H9 (cell line): ENCODE measurements at regions not wholly inside any gene's neighbourhood (a gene's known extent, or its start where the extent isn't known, plus 50 kb on each side); places are given as distances from the start of the nearest gene placed in this dataset.

Source experiments
- DNase-seq: peaks from one replicate; pipeline ENCODE4 v3.0.0-alpha.2; 2017
- H2AFZ ChIP-seq: one replicate; pipeline ENCODE4 v1.6.1; 2013; ENCODE audit warnings: mild to moderate bottlenecking, low read length, control low read depth, moderate library complexity
- H2AK5ac ChIP-seq: 2 replicates; pipeline ENCODE4 v1.6.1; 2013; ENCODE audit warnings: low read length, control low read depth, mixed read lengths; ENCODE audit not compliant: insufficient read length
- H2BK120ac ChIP-seq: one replicate; pipeline ENCODE4 v1.6.1; 2013; ENCODE audit warnings: low read depth, mild to moderate bottlenecking, low read length, control low read depth, inconsistent platforms; ENCODE audit not compliant: poor library complexity, severe bottlenecking
- H2BK12ac ChIP-seq: 2 replicates; pipeline ENCODE4 v1.6.1; 2013; ENCODE audit warnings: low read length, control low read depth, mixed read lengths, low read depth; ENCODE audit not compliant: insufficient read length
- H2BK15ac ChIP-seq: 2 replicates; pipeline ENCODE4 v1.6.1; 2013; ENCODE audit warnings: low read depth, low read length, control low read depth
- H2BK20ac ChIP-seq: one replicate; pipeline ENCODE4 v1.6.1; 2013; ENCODE audit warnings: low read depth, mild to moderate bottlenecking, low read length, control low read depth, inconsistent platforms; ENCODE audit not compliant: poor library complexity, severe bottlenecking
- H2BK5ac ChIP-seq: 2 replicates; pipeline ENCODE4 v1.6.1; 2013; ENCODE audit warnings: low read length, control low read depth, mixed read lengths; ENCODE audit not compliant: insufficient read length
- H3K14ac ChIP-seq: 2 replicates; pipeline ENCODE4 v1.6.1; 2013; ENCODE audit warnings: low read length, control low read depth; ENCODE audit not compliant: insufficient read depth
- H3K18ac ChIP-seq: 2 replicates; pipeline ENCODE4 v1.6.1; 2013; ENCODE audit warnings: low read depth, mild to moderate bottlenecking, mixed read lengths, low read length, control low read depth; ENCODE audit not compliant: insufficient read length
- H3K23ac ChIP-seq: 2 replicates; pipeline ENCODE4 v1.6.1; 2013; ENCODE audit warnings: low read length, control low read depth, mixed read lengths, low read depth; ENCODE audit not compliant: insufficient read length
- H3K23me2 ChIP-seq: 2 replicates; pipeline ENCODE4 v1.6.1; 2013; ENCODE audit warnings: low read depth, mild to moderate bottlenecking, mixed read lengths, low read length, control low read depth; ENCODE audit not compliant: insufficient read length, poor library complexity, severe bottlenecking
- H3K27ac ChIP-seq: 2 replicates; pipeline ENCODE4 v1.5.1; 2013; ENCODE audit warnings: low read length, control low read depth, mixed read lengths, low read depth; ENCODE audit not compliant: insufficient read length
- H3K27me3 ChIP-seq: 2 replicates; pipeline ENCODE4 v1.6.1; 2013; ENCODE audit warnings: low read length, control low read depth, inconsistent platforms; ENCODE audit not compliant: insufficient read depth
- H3K4ac ChIP-seq: 2 replicates; pipeline ENCODE4 v1.6.1; 2013; ENCODE audit warnings: low read depth, mild to moderate bottlenecking, control low read depth, inconsistent platforms, low read length, moderate library complexity
- H3K4me1 ChIP-seq: 2 replicates; pipeline ENCODE4 v1.6.1; 2013; ENCODE audit warnings: low read length, control low read depth, inconsistent platforms; ENCODE audit not compliant: insufficient read depth
- H3K4me2 ChIP-seq: 2 replicates; pipeline ENCODE4 v1.6.1; 2013; ENCODE audit warnings: low read length, control low read depth, mixed read lengths; ENCODE audit not compliant: insufficient read length, insufficient read depth
- H3K56ac ChIP-seq: 2 replicates; pipeline ENCODE4 v1.6.1; 2013; ENCODE audit warnings: low read depth, mild to moderate bottlenecking, mixed read lengths, low read length, control low read depth; ENCODE audit not compliant: insufficient read length
- H3K79me1 ChIP-seq: 2 replicates; pipeline ENCODE4 v1.6.1; 2013; ENCODE audit warnings: low read depth, mild to moderate bottlenecking, moderate library complexity, low read length, control low read depth, inconsistent platforms; ENCODE audit not compliant: insufficient read depth, poor library complexity, severe bottlenecking
- H3K79me2 ChIP-seq: 2 replicates; pipeline ENCODE4 v1.6.1; 2013; ENCODE audit warnings: low read length, control low read depth, inconsistent platforms; ENCODE audit not compliant: insufficient read depth
- H3K9ac ChIP-seq: 2 replicates; pipeline ENCODE4 v1.6.1; 2013; ENCODE audit warnings: low read length, control low read depth, mixed read lengths; ENCODE audit not compliant: insufficient read length; ENCODE audit errors: extremely low read depth
- H3K9me3 ChIP-seq: one replicate; pipeline ENCODE4 v1.6.1; 2013; ENCODE audit warnings: low read depth, low read length, inconsistent platforms; ENCODE audit not compliant: control insufficient read depth
- H3T11ph ChIP-seq: one replicate; pipeline ENCODE4 v1.6.1; 2013; ENCODE audit warnings: mild to moderate bottlenecking, low read length, control low read depth, inconsistent platforms
- H4K20me1 ChIP-seq: one replicate; pipeline ENCODE4 v1.6.1; 2013; ENCODE audit not compliant: control insufficient read depth, insufficient read length, insufficient read depth
- H4K5ac ChIP-seq: 2 replicates; pipeline ENCODE4 v1.6.1; 2013; ENCODE audit warnings: low read depth, mild to moderate bottlenecking, mixed read lengths, low read length, control low read depth; ENCODE audit not compliant: insufficient read length
- H4K8ac ChIP-seq: replicated peaks from 2 replicates; pipeline ENCODE4 v1.6.1; 2013; ENCODE audit warnings: low read length, control low read depth, mixed read lengths, low read depth; ENCODE audit not compliant: insufficient read length
- H4K91ac ChIP-seq: 2 replicates; pipeline ENCODE4 v1.6.1; 2013; ENCODE audit warnings: low read depth, mild to moderate bottlenecking, moderate library complexity, mixed read lengths, low read length, control low read depth; ENCODE audit not compliant: insufficient read length
- H3K27ac Mint-ChIP-seq, 3 experiments: 2 replicates in 2 of 3; 3 replicates in 1 of 3; pipeline ENCODE4 v1.8.0; 2020 to 2021; ENCODE audit warnings: mixed read lengths in 3 of 3, mild to moderate bottlenecking in 1 of 3, moderate library complexity in 1 of 3
- H3K27me3 Mint-ChIP-seq: 2 replicates; pipeline ENCODE4 v1.8.0; 2021; ENCODE audit warnings: low read depth, mild to moderate bottlenecking, moderate library complexity, mixed read lengths
- H3K36me3 Mint-ChIP-seq, 3 experiments: 2 replicates in 2 of 3; 3 replicates in 1 of 3; pipeline ENCODE4 v1.8.0; 2020 to 2021; ENCODE audit warnings: low read depth in 3 of 3, mixed read lengths in 3 of 3; ENCODE audit not compliant: insufficient read depth in 1 of 3
- H3K4me1 Mint-ChIP-seq, 2 experiments: 2 replicates each; pipeline ENCODE4 v1.8.0; 2020; ENCODE audit warnings: mixed read lengths in 2 of 2
- H3K4me3 Mint-ChIP-seq, 2 experiments: 2 replicates in 1 of 2; 3 replicates in 1 of 2; pipeline ENCODE4 v1.8.0; 2020 to 2021; ENCODE audit warnings: mild to moderate bottlenecking in 2 of 2, mixed read lengths in 2 of 2, moderate library complexity in 1 of 2
- H3K9me3 Mint-ChIP-seq, 2 experiments: 2 replicates in 1 of 2; 3 replicates in 1 of 2; pipeline ENCODE4 v1.8.0; 2020; ENCODE audit warnings: mild to moderate bottlenecking in 2 of 2, mixed read lengths in 2 of 2, moderate library complexity in 1 of 2
- WGBS: extraction: QIAGEN DNeasy Blood & Tissue Kit; methylation state at CpG from one replicate; pipeline ENCODE4 v1.1.7; 2013; ENCODE audit warnings: missing lambda C conversion rate, low lambda C conversion rate, mixed read lengths; ENCODE audit not compliant: insufficient read length; ENCODE audit errors: extremely low coverage; 5-methylcytosine and 5-hydroxymethylcytosine counted together
- TF ChIP-seq, protein P1 (sequence below): fragments of 200-600 bp; sonication (generic); conservative IDR thresholded peaks from 3 replicates; pipeline ENCODE4 v1.8.0; 2021; ENCODE audit warnings: antibody characterized with exemption, mild to moderate bottlenecking

DNA sequence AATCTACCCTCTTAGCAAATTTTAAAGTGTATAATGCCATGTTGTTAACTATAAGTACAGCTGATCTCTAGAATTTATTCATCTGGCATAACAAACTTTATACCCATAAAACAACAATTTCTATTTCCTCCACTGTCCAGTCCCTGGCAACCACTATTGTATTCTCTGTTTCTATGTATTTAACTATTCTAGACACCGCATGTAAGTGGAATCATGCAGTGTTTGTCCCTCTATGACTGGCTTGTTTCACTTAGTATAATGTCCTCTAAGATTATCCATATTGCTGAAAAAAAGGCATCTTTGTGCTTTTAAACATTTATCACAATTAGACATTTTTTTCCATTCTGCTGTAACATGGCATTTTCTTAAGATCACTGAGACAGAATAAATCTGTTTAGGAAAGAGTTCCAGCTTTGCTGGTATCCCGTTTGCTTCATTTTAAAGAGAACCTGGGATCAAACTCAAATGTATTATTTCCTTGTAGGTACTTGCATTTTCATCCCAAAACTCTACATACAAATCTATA lies 1191.0 kb downstream of the SLITRK5 start:
- no peak overlapping the region for H2BK120ac ChIP-seq
- no peak overlapping the region for H3K23ac ChIP-seq
- H2BK12ac ChIP-seq, result no peak overlapping the region
- no peak overlapping the region for H3K4ac ChIP-seq
- H2AFZ ChIP-seq, result no peak overlapping the region
- no peak overlapping the region for H4K5ac ChIP-seq
- H3K14ac ChIP-seq, result no peak overlapping the region
- H3K27ac Mint-ChIP-seq, result no peak overlapping the region
- no peaks in the 10 kb centered on the region for H3K27me3 ChIP-seq
- H3K4me3 Mint-ChIP-seq, result no peak overlapping the region
- H3K79me2 ChIP-seq, result no peaks in the 10 kb centered on the region
- DNase-seq, result no peak
- TF ChIP-seq, protein P1, sequence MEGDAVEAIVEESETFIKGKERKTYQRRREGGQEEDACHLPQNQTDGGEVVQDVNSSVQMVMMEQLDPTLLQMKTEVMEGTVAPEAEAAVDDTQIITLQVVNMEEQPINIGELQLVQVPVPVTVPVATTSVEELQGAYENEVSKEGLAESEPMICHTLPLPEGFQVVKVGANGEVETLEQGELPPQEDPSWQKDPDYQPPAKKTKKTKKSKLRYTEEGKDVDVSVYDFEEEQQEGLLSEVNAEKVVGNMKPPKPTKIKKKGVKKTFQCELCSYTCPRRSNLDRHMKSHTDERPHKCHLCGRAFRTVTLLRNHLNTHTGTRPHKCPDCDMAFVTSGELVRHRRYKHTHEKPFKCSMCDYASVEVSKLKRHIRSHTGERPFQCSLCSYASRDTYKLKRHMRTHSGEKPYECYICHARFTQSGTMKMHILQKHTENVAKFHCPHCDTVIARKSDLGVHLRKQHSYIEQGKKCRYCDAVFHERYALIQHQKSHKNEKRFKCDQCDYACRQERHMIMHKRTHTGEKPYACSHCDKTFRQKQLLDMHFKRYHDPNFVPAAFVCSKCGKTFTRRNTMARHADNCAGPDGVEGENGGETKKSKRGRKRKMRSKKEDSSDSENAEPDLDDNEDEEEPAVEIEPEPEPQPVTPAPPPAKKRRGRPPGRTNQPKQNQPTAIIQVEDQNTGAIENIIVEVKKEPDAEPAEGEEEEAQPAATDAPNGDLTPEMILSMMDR, result no peak
- no peaks in the 10 kb centered on the region for H3K4me1 ChIP-seq
- no peak overlapping the region for H3K27ac ChIP-seq
- no peak overlapping the region for H2BK20ac ChIP-seq
- no peaks in the 10 kb centered on the region for H3K4me1 Mint-ChIP-seq
- no peak overlapping the region for H3K18ac ChIP-seq
- no peak overlapping the region for H4K91ac ChIP-seq
- no peaks in the 10 kb centered on the region for H3K36me3 Mint-ChIP-seq
- H2AK5ac ChIP-seq, result no peak overlapping the region
- no peak overlapping the region for H3K9ac ChIP-seq
- no peak overlapping the region for H3K4me2 ChIP-seq
- H2BK15ac ChIP-seq, result no peak overlapping the region
- no peaks in the 10 kb centered on the region for H4K20me1 ChIP-seq
- H3K9me3 Mint-ChIP-seq, result no peaks in the 10 kb centered on the region
- H3K27me3 Mint-ChIP-seq, result no peaks in the 10 kb centered on the region
- H2BK5ac ChIP-seq, result no peak overlapping the region
- H3K23me2 ChIP-seq, result no peaks in the 10 kb centered on the region
- H3K79me1 ChIP-seq, result no peaks in the 10 kb centered on the region
- H3K56ac ChIP-seq, result no peak overlapping the region
- WGBS, result no CpG with 5 or more reads among the region's 2 CpGs
- no peak overlapping the region for H3T11ph ChIP-seq
- no peak overlapping the region for H4K8ac ChIP-seq
- no peaks in the 10 kb centered on the region for H3K9me3 ChIP-seq
